HG02623 (cell line): ENCODE measurements at regions not wholly inside any gene's neighbourhood (a gene's known extent, or its start where the extent isn't known, plus 50 kb on each side); places are given as distances from the start of the nearest gene placed in this dataset.
"Not testable (repeated sequence)": the region's sequence is repeated elsewhere in the genome, so short reads cannot be mapped to it uniquely, and the experiment has no call there.

ENCODE experiments used
- ATAC-seq: cut with Tn5 transposase; IDR thresholded peaks from one replicate; pipeline ENCODE4 v1.9.1; 2021; ENCODE audit warnings: moderate library complexity; ENCODE audit not compliant: unreplicated experiment

DNA sequence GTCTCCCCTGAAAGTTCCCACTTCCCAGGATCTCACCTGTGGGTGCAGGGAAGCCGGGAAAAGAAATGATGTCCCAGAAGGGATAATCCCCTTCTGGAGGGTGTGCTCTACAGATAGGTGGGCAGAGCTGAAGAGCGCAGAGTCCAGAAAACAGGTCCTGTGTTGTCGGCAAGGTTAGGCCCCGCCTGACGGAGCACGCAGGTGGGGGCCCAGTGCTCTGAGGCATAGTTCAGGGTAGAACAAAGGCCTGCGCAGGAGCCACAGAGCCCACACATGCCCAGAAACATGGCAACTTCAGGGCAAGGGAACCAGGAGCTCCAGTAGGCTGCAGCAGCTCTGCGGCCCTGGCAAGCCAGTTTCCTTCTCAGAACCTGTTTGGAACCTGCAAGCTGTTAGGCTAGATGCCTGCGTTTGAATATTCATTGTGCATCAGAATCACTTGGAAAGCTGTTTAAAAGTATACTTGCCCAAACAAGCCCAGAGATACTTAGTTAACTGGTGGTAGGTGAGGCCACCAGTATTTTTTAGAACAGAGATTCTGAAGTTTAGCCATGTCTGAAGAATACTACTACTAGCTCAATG is 386.6 kb downstream of the BUD13 start:
- no peak for ATAC-seq

DNA sequence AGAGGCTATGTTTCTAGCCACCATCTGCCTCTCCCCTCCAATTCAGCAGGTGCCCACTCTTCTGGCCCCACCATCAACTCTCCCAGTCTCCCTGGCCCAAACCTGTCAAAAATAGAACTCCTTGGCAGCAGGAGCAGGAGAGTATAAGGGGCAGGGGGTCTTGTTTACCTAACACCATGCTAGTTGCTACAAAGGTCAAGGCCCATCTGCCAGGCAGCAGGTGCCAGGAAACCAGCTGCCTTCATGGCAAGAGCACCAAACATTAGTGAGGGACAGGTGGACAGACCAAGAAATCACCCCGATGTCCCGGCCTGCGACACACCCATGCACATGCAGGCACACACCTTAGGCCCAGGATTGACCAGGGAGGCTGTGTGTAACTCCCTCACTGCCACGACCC is 387.9 kb downstream of the BUD13 start:
- ATAC-seq, result no peak

DNA sequence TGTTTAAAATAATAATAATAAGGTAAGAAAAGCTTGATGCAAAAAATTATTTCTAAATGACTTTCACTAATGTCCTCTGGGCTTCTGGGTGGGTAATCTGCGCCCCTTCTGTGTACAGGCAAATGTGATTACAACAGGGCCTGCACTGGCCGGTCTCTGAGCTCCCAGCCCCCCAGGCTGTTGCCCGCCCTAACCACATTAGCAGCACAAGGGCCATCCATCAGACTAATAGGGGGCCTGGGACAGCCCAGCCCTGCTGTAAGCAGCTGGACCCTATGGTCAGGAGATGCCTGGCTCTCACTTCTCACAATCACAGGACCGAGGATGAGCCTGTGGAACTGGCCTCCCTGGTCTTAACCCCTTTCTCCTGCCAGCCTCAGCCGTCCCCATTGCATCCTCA is 388.4 kb downstream of the BUD13 start:
- no peak for ATAC-seq

DNA sequence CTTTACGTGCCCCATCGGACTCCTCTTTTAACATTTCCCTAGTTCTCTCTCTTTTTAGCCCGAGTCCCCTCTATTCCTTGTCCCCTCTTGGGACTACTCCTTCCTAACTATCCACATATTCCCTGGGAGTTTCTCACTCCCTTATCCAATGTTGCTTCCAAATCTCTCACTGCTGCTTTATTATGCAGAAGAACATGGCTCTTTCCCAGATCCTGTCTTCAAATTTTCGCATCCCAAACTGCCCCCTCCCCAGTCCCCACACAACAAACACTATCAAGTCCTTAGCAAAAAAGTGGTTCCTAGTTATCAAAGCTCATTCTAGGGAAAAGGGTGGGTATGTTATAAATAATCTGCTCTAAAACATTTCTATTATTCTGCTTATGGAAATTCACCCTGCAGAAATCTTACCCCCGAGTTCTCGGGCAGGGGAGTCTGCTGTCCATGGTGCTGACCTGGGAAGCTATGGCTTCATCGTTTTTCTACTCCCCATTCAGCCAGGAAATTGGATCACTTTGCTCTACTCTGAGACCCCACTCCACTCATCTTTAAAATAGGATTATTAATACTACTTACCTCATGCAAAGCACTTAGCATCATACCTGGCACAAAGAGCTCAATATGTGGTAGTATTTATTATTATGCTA is 393.5 kb downstream of the BUD13 start:
- no peak for ATAC-seq

DNA sequence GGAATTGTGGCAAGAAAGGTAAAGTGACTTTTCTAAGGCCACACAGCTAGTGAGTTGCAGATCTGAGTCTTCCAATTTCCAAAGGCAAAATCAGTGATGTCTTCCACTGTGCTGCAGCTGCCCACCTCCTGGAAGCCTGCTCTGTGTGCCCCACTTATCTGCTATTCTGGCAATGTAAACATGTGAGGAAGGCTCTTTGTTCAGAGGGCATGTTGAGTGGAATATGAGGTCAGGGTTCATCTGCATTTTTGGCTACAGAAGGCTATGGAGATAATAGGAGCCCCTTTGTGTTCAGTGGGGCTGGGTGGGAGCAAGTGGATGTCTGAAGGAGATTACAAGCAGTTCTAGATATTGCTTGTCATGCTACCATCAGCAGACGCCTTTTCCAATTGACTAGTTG is 396.2 kb downstream of the BUD13 start:
- ATAC-seq, result no peak

DNA sequence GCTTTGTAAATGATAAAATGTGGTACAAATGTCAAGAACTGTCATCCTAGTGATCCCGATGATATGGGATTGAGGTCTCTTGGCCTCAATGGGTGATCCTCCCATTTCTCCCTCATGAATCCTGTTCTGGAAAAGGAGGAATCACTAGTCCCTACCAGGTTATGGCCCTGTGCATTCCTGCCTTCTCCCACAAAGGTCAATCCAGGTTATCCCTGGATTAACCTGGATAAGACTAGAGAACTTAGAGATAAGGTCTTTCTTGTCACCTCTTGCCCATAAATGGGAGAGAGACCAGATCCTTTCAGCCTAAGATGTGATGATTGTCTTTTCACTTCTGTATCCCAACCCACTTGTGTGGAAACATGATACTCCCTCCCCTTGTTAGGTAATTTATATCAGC is 396.7 kb downstream of the BUD13 start:
- no peak for ATAC-seq

DNA sequence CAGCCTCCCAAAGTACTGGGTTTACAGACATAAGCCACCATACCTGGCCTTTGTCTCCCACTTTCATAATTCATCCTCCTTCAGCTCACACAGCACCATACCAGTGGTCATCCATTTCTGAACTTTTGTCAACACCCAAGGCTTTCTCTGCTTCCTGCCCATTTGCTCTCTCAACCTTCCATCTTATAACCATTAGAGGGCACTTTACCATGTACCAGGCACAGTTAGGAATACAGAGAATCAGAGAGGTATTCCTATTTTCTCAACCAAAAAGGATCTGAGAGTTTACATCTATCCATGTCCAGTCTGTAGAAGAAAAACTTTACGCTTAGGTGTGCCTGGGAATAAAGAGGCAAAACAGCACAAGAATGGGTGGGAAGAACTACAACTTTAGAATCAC is 397.6 kb downstream of the BUD13 start:
- no peak for ATAC-seq

DNA sequence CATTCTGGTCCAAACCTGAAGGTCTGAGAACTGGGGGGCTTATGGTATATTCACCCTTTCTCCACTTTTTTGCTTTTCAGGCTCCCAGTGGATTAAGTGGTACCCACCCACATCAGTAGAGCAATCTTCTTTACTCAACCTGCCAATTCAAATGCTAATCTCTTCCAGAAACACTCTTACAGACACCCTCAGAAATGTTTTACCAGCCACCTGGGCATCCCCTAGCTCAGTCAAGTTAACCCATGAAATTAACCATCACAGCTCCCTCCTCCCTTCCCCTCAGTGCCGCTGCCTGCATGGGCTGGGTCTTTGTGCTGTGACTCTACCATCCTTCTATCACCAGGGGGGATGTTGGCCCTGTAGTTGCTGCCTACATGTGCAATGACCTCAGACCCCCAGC is 398.7 kb downstream of the BUD13 start:
- no peak for ATAC-seq

DNA sequence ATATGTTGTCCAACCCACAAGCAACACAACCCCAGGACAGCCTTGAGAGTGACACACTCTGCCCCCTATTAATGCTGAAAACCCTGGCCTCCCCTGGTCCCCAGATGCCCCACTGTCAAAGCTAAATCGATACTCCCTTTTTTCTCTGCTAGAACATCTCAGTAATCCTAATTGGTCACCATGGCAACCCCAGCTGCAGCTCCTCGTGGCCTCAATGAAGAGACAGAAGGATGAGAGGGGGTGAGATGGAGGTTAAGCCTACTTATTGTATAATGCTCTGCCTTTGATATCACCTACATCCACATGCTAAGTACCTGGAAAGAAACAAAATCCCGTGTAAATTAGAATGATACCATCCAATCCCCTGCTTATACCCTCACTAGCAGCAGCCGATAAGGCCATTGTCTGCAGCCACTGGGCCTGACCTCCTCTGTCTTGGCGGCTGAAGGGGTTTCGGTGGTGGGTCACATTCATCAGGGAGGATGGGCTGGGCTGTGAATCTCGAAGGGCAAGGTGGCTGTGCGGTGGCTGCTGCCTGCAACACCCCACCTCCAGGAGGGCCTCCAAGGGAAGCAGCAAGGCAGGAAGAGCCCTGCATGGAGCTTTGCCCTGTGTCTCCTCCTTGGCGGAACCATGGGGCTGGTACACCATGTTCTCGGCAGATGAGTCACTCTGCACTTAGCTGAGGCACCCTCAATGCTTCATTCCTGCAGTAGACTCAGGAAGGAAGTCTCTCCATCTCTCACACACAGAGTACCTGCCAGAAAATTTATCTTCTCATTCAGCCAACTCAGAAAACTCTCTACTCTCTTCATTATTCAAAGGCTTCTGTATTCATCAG is 399.5 kb downstream of the BUD13 start:
- no peak for ATAC-seq

DNA sequence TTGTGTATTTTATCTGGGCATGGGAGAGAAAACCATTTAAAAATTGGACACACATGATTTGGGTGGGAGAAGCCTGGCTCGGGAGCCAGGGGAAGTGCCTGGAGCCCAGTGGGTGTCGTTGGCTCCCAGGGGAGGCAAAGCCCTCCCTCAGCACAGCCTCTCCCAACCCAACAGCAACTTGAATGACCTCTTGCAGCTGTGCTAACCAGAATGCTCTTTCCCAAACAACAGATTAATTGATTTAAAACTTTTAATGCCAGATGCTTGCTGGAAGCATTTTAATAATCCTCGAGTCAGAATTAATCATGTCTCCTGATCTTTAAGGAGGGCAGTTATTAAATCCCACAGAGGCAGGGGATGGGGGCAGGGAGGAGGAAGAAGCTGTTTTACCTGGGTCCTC is 401.6 kb downstream of the BUD13 start:
- ATAC-seq, result no peak

DNA sequence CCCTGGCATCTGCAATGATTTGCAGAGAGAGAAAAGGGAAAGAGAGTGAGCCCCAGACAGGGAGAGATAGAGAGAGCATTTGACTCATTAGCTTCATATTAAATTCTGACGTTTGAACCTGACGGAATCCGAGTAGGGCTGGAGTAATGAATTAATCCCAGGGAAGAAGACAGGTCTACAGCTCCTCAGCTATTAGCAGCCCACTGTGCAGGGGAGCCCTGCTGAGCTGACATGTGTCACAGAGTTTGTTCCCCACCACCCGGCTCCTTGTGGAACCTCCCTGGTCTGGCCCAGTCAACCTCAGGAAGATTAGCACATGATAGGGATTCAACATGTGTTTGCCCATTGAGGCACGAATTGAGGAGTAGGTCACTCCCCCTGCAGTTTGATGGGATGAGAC is 404.0 kb downstream of the BUD13 start:
- ATAC-seq, result no peak

DNA sequence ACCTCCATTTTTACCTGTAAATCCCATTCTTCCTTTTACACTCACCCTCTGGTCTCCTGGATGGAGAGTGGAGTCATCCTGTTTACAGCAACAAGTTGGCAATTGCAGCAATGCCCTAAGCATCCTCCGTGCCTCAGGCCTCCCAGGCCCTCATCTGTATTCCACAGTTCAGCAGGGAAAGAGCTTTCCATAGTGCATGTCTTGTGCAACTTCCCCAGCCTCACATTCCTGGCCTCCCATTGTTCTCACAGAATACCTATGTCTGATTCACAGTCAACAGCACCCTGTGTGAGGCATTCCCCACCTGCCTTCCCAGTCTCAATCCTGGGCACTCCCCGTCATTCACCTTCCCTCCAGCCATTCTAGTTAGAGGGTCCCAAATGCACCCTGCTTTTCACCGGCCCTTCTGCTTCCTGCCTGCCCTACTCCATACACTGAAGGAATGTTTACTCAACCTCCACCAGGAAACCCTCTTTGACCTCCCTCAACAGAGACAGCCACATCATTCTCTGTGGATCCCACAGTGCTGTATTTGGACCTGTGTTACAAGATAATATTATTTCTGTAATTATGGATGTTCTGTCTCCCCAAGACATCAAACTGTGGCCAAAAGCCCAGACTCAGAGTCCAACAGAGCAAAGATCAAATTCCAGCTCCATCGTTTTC is 405.7 kb downstream of the BUD13 start:
- ATAC-seq, result no peak

DNA sequence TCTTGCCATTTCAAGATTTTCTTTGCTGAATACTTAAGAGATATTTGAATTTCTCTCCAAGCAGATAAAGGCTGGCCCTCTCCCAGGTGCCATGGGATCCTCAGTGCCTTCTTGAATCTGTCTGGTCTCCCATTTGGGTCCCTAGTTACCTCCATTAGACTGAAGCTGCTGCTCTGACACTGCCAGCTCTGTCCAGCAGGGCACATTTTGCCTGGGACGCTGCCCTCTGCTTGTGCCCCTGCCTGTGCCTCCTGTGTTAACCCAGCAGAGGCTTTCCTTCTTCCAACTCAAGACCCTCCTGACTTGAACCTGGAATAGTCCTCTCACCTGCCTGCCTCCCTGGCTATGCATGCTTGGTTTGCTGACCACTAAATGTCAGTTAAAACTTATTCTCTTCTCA is 406.3 kb downstream of the BUD13 start:
- ATAC-seq, result no peak

DNA sequence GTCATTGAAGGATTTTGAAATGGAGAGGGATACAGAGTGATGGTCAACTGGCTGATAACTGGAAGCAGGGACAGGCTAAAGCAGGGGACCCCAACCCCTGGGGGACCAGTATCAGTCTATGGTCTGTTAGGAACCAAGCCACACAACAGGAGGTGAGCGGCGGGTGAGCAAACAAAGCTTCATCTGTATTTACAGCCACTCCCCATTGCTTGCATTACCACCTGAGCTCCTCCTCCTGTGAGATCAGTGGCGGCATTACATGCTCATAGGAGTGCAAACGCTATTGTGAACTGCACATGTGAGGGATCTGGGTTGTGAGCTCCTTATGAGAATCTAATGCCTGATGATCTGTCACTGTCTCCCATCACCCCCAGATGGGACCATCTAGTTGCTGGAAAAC is 407.9 kb downstream of the BUD13 start:
- ATAC-seq, result not testable (repeated sequence)

DNA sequence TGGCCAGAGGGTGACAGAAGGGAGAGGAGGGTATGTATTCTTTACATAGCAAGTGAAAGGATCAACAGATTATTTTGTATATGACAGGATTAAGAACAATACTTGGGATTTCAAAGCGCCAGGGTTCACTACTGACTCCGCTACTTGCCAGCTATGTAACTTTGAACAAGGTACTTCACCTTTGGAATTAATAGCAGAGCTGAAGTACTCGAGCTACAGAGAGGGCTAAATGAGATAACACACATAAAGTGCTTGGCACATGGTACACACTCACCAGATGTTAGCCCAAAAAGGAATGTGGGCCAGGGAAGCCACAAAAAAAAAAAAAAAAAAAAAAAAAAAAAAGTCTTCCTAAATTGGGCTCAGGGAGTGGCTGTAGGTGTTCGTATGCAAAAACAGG is 408.4 kb downstream of the BUD13 start:
- ATAC-seq, result no peak

DNA sequence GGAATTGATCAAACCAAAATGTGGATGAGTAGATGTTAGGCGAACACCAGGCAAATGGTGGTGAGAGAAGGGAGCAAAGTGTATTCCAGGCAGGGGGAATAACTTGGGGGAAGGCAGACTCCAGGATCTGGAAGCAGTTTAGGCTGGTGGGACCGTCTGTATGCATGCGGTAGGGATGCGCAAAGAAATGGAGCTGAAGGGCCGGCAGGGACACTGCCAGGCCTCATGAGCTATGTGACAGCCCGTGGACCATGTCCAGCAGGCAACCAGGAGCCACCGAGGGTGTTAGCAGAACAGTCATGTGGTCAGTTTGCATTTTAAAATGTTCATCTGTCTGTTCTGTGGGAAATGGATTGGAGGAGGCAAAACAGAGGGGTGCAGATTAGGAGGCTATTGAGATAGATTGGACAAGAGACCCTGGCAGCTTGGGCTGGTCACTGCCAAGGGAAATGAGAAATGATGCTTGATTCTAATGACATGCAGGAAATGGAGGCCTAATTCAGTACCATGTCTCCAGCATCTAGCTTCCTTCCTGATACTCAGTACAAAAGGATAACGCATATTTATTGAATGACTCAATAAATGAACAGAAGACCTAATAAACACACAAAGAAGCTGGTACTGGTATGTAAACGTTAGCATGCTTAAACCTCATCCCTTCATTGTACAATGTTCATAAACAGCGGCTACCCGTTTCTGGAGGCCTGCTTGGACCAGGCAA is 412.4 kb downstream of the BUD13 start:
- no peak for ATAC-seq

DNA sequence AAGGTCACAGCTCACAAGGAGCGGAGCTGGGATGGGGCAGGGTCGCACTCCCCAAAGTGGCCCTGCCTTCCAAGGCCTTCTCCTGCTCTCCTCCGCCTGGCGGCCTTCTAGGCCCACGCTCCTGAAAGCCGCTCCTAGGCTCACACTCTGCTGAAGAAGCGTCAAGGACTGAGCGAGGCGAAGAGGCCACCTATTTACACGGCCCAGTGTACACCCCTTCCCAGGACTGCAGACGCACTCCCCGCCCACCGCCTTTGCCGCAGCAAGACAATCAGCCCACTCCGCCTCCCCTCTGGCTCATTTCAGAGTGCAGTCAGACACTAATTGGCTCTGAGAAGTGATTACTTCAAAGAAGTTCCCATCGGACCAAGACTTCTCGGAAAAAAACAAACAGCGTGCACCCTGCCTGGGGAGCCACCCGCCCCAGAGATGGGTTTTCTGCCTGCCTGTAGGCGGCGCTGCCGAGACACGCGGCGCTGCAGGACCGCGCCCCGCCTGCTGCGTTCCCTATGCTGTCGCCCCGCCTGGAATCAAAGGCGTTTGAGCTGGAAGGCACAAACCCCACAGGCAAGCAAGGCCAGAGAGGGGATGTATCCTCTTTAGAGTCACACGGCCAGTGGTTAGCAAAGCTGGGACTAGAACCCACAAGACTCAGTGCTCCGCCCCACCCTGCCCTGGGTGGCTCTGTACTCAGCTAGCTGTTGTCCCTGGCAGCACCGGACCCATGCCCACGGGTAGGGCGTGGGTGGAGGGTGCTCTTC is 414.8 kb downstream of the BUD13 start:
- no peak for ATAC-seq

DNA sequence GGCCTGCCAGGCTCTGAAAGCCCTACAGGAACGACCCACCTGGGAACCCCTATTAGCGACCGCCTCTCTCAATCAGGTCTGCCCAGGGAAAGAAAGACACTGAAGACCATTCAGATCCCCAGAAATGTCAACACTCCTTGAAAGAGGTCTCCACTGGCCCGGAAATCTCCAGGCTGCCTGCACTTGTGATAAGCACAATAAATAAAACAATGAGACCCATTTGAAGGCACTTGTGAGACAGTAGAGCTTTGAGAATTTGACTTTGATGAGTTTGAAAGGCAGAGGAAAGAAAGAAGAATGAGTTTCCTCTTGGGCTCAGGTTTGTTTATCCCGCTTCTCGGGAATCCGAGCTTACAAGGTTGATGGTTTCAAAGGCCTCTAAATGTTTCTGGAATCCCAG is 416.3 kb downstream of the BUD13 start:
- ATAC-seq, result no peak

DNA sequence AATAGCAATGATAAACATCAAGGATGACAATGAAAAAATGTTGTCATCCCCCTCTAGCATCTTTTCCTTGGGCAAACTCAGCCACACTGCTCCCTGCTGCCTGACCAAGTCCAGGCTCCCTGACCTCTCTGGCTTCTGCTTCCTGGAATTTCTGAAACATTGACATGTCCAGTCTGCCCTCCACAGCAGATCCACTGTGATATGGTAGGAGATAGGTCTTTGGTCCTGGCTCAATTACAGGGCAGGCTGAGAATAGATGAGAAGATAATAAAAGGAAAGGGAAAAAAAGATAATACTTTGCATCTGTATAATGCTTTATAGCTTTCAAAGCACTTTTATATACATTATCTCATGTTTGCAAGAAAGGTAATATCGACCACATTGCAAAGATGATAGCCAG is 417.7 kb downstream of the BUD13 start:
- ATAC-seq, result no peak

DNA sequence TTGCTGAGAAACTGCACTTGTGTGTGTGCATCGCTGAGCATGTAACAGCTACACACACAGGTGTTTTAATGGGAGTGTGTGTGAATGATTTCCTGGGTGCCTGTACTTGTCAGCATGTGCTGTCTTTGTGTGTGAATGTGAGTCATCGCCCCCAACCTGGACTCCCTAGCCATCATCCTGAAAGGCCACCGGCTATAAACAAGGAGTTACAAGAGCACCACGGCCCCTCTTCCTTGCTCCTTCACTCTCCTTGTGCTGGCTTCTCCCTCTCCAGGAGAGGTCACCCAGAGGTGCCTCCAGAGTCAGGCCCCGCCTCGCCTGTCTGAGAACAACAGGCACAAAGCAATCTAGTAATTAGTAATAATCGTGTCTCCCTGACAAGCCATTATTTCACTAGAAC is 419.2 kb downstream of the BUD13 start:
- no peak for ATAC-seq
